ENCODE measurements at regions not wholly inside any gene's neighbourhood (a gene's known extent, or its start where the extent isn't known, plus 50 kb on each side); places are given as distances from the start of the nearest gene placed in this dataset.
"Not testable (repeated sequence)": the region's sequence is repeated elsewhere in the genome, so short reads cannot be mapped to it uniquely, and the experiment has no call there.

- DNase-seq (ENCODE audit: low spot score in 2 of 2), result no peak
- Histone ChIP-seq H3K9me3 (no peaks in the 10 kb centered on the region), H3K27ac (no peak overlapping the region), H3K4me3 (no peak overlapping the region), H3K36me3 (no peaks in the 10 kb centered on the region), H3K27me3 (peaks cover 0 to 4% of the 10 kb centered on the region in 2 donors), H3K4me1 (no peaks in the 10 kb centered on the region)
- TF ChIP-seq EP300 (IDR thresholded peaks at IDR 0.05), result no peak
- no peak for TF ChIP-seq POLR2A (IDR thresholded peaks at IDR 0.05)
- TF ChIP-seq CTCF (IDR thresholded peaks at IDR 0.05), result no peak
- WGBS, 2 donors, result 50 to 51% methylated on average over 3 of the region's 3 CpGs
Measured at GRCh38 chrX:18075603-18076002, 145.1 kb downstream of the BEND2 start.

GRCh38 chrX:18068045-18068444 is 152.6 kb downstream of the BEND2 start:
- H3K27me3 ChIP-seq; H3K9me3 ChIP-seq; H3K4me3 ChIP-seq; H3K36me3 ChIP-seq; H3K27ac ChIP-seq; DNase-seq (ENCODE audit: low spot score in 2 of 2); H3K4me1 ChIP-seq: not testable (repeated sequence)
- 81 to 100% methylated on average over 2 to 3 of the region's 3 CpGs for WGBS, 2 donors

DNA sequence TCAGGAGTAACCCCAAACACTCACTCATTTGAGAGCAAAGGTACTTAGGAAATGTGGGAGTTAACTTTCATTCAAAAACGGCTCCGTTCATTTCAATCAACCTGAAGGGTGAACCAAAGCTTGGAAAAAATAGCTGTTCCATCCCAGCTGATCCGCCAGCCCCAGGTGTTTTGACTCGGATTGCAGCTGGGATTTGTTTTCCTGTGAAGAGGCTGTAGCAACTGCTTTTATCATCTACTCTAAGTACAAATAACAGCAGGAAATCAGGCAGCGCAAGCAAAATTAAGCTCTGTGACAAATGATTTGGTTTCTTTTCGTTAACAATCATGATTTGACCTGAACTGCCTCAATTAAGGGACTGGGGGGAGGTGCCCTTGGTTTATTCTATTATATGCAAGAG is 154.7 kb downstream of the BEND2 start:
- H3K27ac ChIP-seq, result no peak overlapping the region
- WGBS, 2 donors, result 26 to 48% methylated on average over 6 of the region's 6 CpGs
- no peaks in the 10 kb centered on the region for H3K27me3 ChIP-seq
- no peaks in the 10 kb centered on the region for H3K4me1 ChIP-seq
- no peaks in the 10 kb centered on the region for H3K36me3 ChIP-seq
- DNase-seq (ENCODE audit: low spot score in 2 of 2), result no peak
- H3K9me3 ChIP-seq, result no peaks in the 10 kb centered on the region
- H3K4me3 ChIP-seq, result no peak overlapping the region
- no peak for TF ChIP-seq POLR2A (IDR thresholded peaks at IDR 0.05)

DNA sequence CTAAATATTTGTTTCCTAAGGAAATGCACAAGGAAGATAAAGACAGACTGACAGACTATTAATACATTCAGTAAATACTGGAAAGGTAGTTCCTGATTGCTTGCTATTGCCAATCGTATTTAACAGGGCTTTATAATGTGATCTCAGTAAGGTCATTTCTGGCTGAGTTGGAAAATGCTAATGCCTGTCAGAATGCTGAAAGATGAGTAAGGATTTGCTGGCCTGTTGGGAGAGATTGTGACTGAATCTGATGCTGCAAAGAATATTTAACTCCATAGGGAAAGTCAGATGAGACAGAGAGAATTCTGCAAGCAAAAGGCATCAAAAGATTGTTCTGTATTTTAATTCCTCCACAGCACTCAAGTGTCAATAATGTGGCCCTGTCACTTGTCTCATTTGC is 169.0 kb downstream of the BEND2 start:
- no peak for TF ChIP-seq CTCF (IDR thresholded peaks at IDR 0.05)
- TF ChIP-seq POLR2A (IDR thresholded peaks at IDR 0.05), result no peak
- TF ChIP-seq EP300 (IDR thresholded peaks at IDR 0.05), result no peak
- H3K4me3 ChIP-seq, result no peak overlapping the region
- no peaks in the 10 kb centered on the region for H3K36me3 ChIP-seq
- no peaks in the 10 kb centered on the region for H3K9me3 ChIP-seq
- no peaks in the 10 kb centered on the region for H3K4me1 ChIP-seq
- no peaks in the 10 kb centered on the region for H3K27me3 ChIP-seq
- H3K27ac ChIP-seq, result no peak overlapping the region
- DNase-seq (ENCODE audit: low spot score in 2 of 2), result no peak
- WGBS, 2 donors, result 35 to 39% methylated on average over 1 of the region's 1 CpG

DNA sequence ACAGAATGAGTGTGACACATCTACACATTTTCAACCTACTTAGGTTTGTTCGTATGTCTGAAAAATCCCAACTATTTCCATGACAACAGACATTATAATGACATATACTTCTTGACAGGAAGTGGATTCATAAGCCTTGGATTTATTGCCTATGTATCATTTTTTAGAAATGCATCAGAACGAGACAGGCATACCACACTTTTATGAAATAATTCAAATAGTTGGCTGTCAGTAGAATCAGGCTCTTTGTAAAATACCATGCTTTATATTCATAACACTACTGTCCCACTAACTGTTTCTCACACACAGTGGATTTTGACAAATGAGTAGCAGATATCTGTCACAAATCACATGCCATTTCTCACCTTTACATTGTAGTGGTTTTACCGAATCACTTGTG is 173.2 kb downstream of the BEND2 start:
- Histone ChIP-seq H3K4me3 (no peak overlapping the region), H3K36me3 (no peaks in the 10 kb centered on the region), H3K27ac (no peak overlapping the region), H3K27me3 (peaks cover 0 to 5% of the 10 kb centered on the region in 2 donors), H3K4me1 (no peaks in the 10 kb centered on the region), H3K9me3 (no peaks in the 10 kb centered on the region)
- TF ChIP-seq POLR2A (IDR thresholded peaks at IDR 0.05), result no peak
- TF ChIP-seq EP300 (IDR thresholded peaks at IDR 0.05), result no peak
- no peak for TF ChIP-seq CTCF (IDR thresholded peaks at IDR 0.05)
- WGBS, 2 donors, result 33 to 35% methylated on average over 3 of the region's 3 CpGs
- no peak for DNase-seq (ENCODE audit: low spot score in 2 of 2)

DNA sequence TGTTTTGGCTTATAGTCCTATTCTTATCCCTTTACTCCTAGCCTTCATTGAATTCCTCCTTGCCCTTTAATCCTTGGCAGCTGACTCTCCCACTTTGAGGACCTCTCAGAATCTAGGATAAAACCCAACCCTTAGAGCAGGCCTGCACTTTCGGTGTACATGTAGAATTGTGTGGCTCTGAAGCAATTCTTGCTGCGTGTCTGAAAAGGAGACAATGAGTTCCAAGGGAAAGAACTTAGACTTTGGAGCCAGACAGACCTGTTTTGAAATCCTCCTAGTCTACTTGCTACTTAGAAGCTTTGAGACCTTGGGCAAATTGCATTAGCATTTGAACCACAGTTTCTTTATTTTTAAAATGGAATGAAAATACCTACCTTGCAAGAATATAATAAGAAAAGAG is 175.2 kb downstream of the BEND2 start:
- 58 to 88% methylated on average over 2 of the region's 2 CpGs for WGBS, 2 donors
- no peak for TF ChIP-seq EP300 (IDR thresholded peaks at IDR 0.05)
- no peak for TF ChIP-seq CTCF (IDR thresholded peaks at IDR 0.05)
- TF ChIP-seq POLR2A (IDR thresholded peaks at IDR 0.05), result no peak
- H3K4me3 ChIP-seq, result no peak overlapping the region

More for the DNA sequence above, 175.2 kb downstream of the BEND2 start:
- Histone ChIP-seq H3K4me1 (no peaks in the 10 kb centered on the region), H3K36me3 (no peaks in the 10 kb centered on the region), H3K27me3 (peaks cover 0 to 5% of the 10 kb centered on the region in 2 donors), H3K9me3 (no peaks in the 10 kb centered on the region), H3K27ac (no peak overlapping the region)
- DNase-seq (ENCODE audit: low spot score in 2 of 2), result no peak

Measured in tibial nerve (tissue), 4 donors.